Lung (tissue), 11 donors: ENCODE measurements at regions not wholly inside any gene's neighbourhood (a gene's known extent, or its start where the extent isn't known, plus 50 kb on each side); places are given as distances from the start of the nearest gene placed in this dataset.

Source experiments
- ATAC-seq: fragments of 200-7000 bp; cut with Tn5 transposase; one replicate; pipeline ENCODE4 v1.9.1; 2020; ENCODE audit warnings: moderate number of reproducible peaks; ENCODE audit not compliant: insufficient read depth, low FRiP score
- DNase-seq, 3 donors: peaks; one replicate each; pipeline ENCODE4 v3.0.0-alpha.2; 2013 to 2017
- H3K27ac ChIP-seq, 2 donors: one replicate each; pipeline ENCODE4 v1.5.1; 2013; ENCODE audit warnings: mild to moderate bottlenecking in 2 of 2, moderate library complexity in 2 of 2, control low read depth in 1 of 2, inconsistent platforms in 1 of 2, low read depth in 1 of 2, low read length in 1 of 2
- H3K27me3 ChIP-seq, 3 donors: one replicate each; pipeline ENCODE4 v1.5.1; 2013; ENCODE audit warnings: low read length in 2 of 3; ENCODE audit not compliant: control insufficient read depth in 3 of 3, insufficient read depth in 3 of 3
- H3K36me3 ChIP-seq, 4 donors: one replicate each; pipeline ENCODE4 v1.5.1; 2013; ENCODE audit warnings: low read length in 4 of 4, mild to moderate bottlenecking in 1 of 4, moderate library complexity in 1 of 4; ENCODE audit not compliant: control insufficient read depth in 4 of 4, insufficient read depth in 4 of 4
- H3K4me1 ChIP-seq, 5 donors: one replicate each; pipeline ENCODE4 v1.5.1; 2013; ENCODE audit warnings: low read length in 5 of 5, mild to moderate bottlenecking in 2 of 5, moderate library complexity in 1 of 5; ENCODE audit not compliant: control insufficient read depth in 5 of 5, insufficient read depth in 5 of 5
- H3K4me3 ChIP-seq: one replicate; pipeline ENCODE4 v1.5.1; 2013; ENCODE audit warnings: mild to moderate bottlenecking, control low read depth, moderate library complexity
- H3K9ac ChIP-seq, 2 donors: one replicate each; pipeline ENCODE4 v1.5.1; 2013; ENCODE audit warnings: low read length in 2 of 2, control low read depth in 1 of 2; ENCODE audit not compliant: insufficient read depth in 1 of 2
- H3K9me3 ChIP-seq, 4 donors: one replicate each; pipeline ENCODE4 v1.5.1; 2013; ENCODE audit warnings: low read length in 3 of 4, mild to moderate bottlenecking in 1 of 4, moderate library complexity in 1 of 4; ENCODE audit not compliant: control insufficient read depth in 4 of 4, insufficient read depth in 3 of 4
- CTCF ChIP-seq: IDR thresholded peaks from 2 replicates; pipeline ENCODE4 v1.5.1; 2012; ENCODE audit warnings: mild to moderate bottlenecking; ENCODE audit errors: control extremely low read depth, extremely low read depth
- WGBS, 2 donors: extraction: QIAGEN DNeasy Blood & Tissue Kit; methylation state at CpG; one replicate each; pipeline ENCODE4 v1.1.7; 2013; 5-methylcytosine and 5-hydroxymethylcytosine counted together
- donor health status: control.
- donor health status: control.
- donor health status: Bipolar disorder and iron deficiency.
- donor health status: healthy.
- donor health status: DM: yes; HTN: yes; CAD: no.

- DNase-seq (no peak), ATAC-seq (peak; percentile 24)
- H3K27ac ChIP-seq, result no peak overlapping the region
Observed at GRCh38 chr9:105066275-105066865, 138.4 kb upstream of the ABCA1 start.

GRCh38 chr9:105067895-105068580 lies 140.1 kb upstream of the ABCA1 start:
- no peaks in the 10 kb centered on the region for H3K27me3 ChIP-seq
- 61 to 67% methylated on average over 3 of the region's 3 CpGs for WGBS, 2 donors
- no peak for DNase-seq
- H3K9me3 ChIP-seq, result no peaks in the 10 kb centered on the region
- peaks cover 0 to 20% (median 11%) of the 10 kb centered on the region in 5 donors for H3K4me1 ChIP-seq
- ATAC-seq, result no peak
- no peak overlapping the region for H3K27ac ChIP-seq
- no peak overlapping the region for H3K4me3 ChIP-seq
- no peaks in the 10 kb centered on the region for H3K36me3 ChIP-seq
- no peak overlapping the region for H3K9ac ChIP-seq
- no peak for TF ChIP-seq CTCF

More at GRCh38 chr9:105066275-105066865, 138.4 kb upstream of the ABCA1 start:
- Histone ChIP-seq H3K4me3 (no peak overlapping the region), H3K36me3 (no peaks in the 10 kb centered on the region), H3K9ac (no peak overlapping the region), H3K27me3 (no peaks in the 10 kb centered on the region), H3K4me1 (peaks cover 0 to 28% (median 16%) of the 10 kb centered on the region in 5 donors), H3K9me3 (no peaks in the 10 kb centered on the region)
- no peak for TF ChIP-seq CTCF
- WGBS, 2 donors, result 36 to 56% methylated on average over 5 of the region's 5 CpGs

- H3K9ac ChIP-seq, result no peak overlapping the region
- DNase-seq (no peak), ATAC-seq (no peak)
- TF ChIP-seq CTCF, result no peak
- no peak overlapping the region for H3K27ac ChIP-seq
- H3K4me1 ChIP-seq, result peaks cover 0 to 11% (median 10%) of the 10 kb centered on the region in 5 donors
- H3K36me3 ChIP-seq, result no peaks in the 10 kb centered on the region
- H3K9me3 ChIP-seq, result no peaks in the 10 kb centered on the region
- 92 to 94% methylated on average over 5 of the region's 5 CpGs for WGBS, 2 donors
- H3K27me3 ChIP-seq, result no peaks in the 10 kb centered on the region
- no peak overlapping the region for H3K4me3 ChIP-seq
Observed at GRCh38 chr9:105069285-105069684, 141.3 kb upstream of the ABCA1 start.
